ENCODE measurements at regions not wholly inside any gene's neighbourhood (a gene's known extent, or its start where the extent isn't known, plus 50 kb on each side); places are given as distances from the start of the nearest gene placed in this dataset.

- Histone ChIP-seq H3K27ac (no peak overlapping the region), H3K4me3 (no peak overlapping the region), H3K27me3 (no peaks in the 10 kb centered on the region), H3K9me3 (peaks cover 0 to 19% of the 10 kb centered on the region in 2 donors), H3K36me3 (no peaks in the 10 kb centered on the region), H3K4me1 (no peaks in the 10 kb centered on the region)
- ATAC-seq (no peak), DNase-seq (no peak)
- TF ChIP-seq CTCF (IDR thresholded peaks at IDR 0.05) = no peak
- intact Hi-C loops (cut with DNase I) = no loop called here
These were observed 1018.4 kb upstream of the ACVR2A start for GRCh38 chr2:146826388-146826787.

- ATAC-seq (no peak), DNase-seq (no peak)
- intact Hi-C loops (cut with DNase I) = no loop called here
- no peak overlapping the region for H3K27ac ChIP-seq
- no peak for TF ChIP-seq CTCF (IDR thresholded peaks at IDR 0.05)
- peaks cover 0 to 9% of the 10 kb centered on the region in 2 donors for H3K9me3 ChIP-seq
- no peak overlapping the region for H3K4me3 ChIP-seq
- H3K27me3 ChIP-seq = no peaks in the 10 kb centered on the region
- no peaks in the 10 kb centered on the region for H3K36me3 ChIP-seq
- no peaks in the 10 kb centered on the region for H3K4me1 ChIP-seq
These were observed 1023.0 kb upstream of the ACVR2A start for GRCh38 chr2:146821836-146822316.

- ATAC-seq = no peak
- no peak for DNase-seq
- no peak overlapping the region for H3K27ac ChIP-seq
- no peaks in the 10 kb centered on the region for H3K4me1 ChIP-seq
- H3K36me3 ChIP-seq = no peaks in the 10 kb centered on the region
- H3K4me3 ChIP-seq = no peak overlapping the region
- intact Hi-C loops (cut with DNase I) = no loop called here
- no peak for TF ChIP-seq CTCF (IDR thresholded peaks at IDR 0.05)
- H3K9me3 ChIP-seq = peaks cover 0 to 9% of the 10 kb centered on the region in 2 donors
- H3K27me3 ChIP-seq = no peaks in the 10 kb centered on the region
These were observed 1024.2 kb upstream of the ACVR2A start for GRCh38 chr2:146820672-146821071.

- DNase-seq (no peak), ATAC-seq (no peak)
- Histone ChIP-seq H3K36me3 (no peaks in the 10 kb centered on the region), H3K27ac (no peak overlapping the region), H3K9me3 (no peaks in the 10 kb centered on the region), H3K4me1 (no peaks in the 10 kb centered on the region), H3K27me3 (no peaks in the 10 kb centered on the region), H3K4me3 (no peak overlapping the region)
- TF ChIP-seq CTCF (IDR thresholded peaks at IDR 0.05) = no peak
- intact Hi-C loops (cut with DNase I) = no loop called here
These were observed 1026.7 kb upstream of the ACVR2A start for GRCh38 chr2:146818122-146818521.

GRCh38 chr2:146817613-146818012 lies 1027.2 kb upstream of the ACVR2A start:
- intact Hi-C loops (cut with DNase I) = no loop called here
- TF ChIP-seq CTCF (IDR thresholded peaks at IDR 0.05) = no peak
- Histone ChIP-seq H3K36me3 (no peaks in the 10 kb centered on the region), H3K4me1 (no peaks in the 10 kb centered on the region), H3K4me3 (no peak overlapping the region), H3K27ac (no peak overlapping the region), H3K27me3 (no peaks in the 10 kb centered on the region), H3K9me3 (peaks cover 0 to 3% of the 10 kb centered on the region in 2 donors)
- DNase-seq (no peak), ATAC-seq (no peak)

All from left lung (tissue), 4 donors.